GM10266 (cell line): ENCODE measurements at regions not wholly inside any gene's neighbourhood (a gene's known extent, or its start where the extent isn't known, plus 50 kb on each side); places are given as distances from the start of the nearest gene placed in this dataset.

ENCODE experiments used
- DNase-seq: peaks from one replicate; pipeline ENCODE4 v3.0.0; 2012; ENCODE audit errors: extremely low spot score
- CTCF ChIP-seq: IDR thresholded peaks from 2 replicates; pipeline ENCODE4 v1.5.1; 2012; ENCODE audit warnings: mild to moderate bottlenecking, low read depth; ENCODE audit not compliant: control insufficient read depth, insufficient read depth; ENCODE audit errors: missing control alignments

GRCh38 chr16:52621651-52622050, 74.7 kb upstream of the TOX3 start:
- TF ChIP-seq CTCF: no peak
- DNase-seq: no peak

- no peak for DNase-seq
- TF ChIP-seq CTCF: no peak
Measured at GRCh38 chr16:52618753-52619497, 72.0 kb upstream of the TOX3 start.

- DNase-seq: no peak
- no peak for TF ChIP-seq CTCF
Measured at GRCh38 chr16:52617591-52617990, 70.6 kb upstream of the TOX3 start.

- TF ChIP-seq CTCF: no peak
- no peak for DNase-seq
Measured at GRCh38 chr16:52613508-52613907, 66.6 kb upstream of the TOX3 start.

- no peak for DNase-seq
- TF ChIP-seq CTCF: no peak
Measured at GRCh38 chr16:52611817-52612673, 65.1 kb upstream of the TOX3 start.

- no peak for TF ChIP-seq CTCF
- no peak for DNase-seq
Measured at GRCh38 chr16:52603015-52603414, 56.1 kb upstream of the TOX3 start.
